Esophagus squamous epithelium (tissue), 4 donors: ENCODE measurements at regions not wholly inside any gene's neighbourhood (a gene's known extent, or its start where the extent isn't known, plus 50 kb on each side); places are given as distances from the start of the nearest gene placed in this dataset.

Experiments
- POLR2A ChIP-seq, 4 donors: fragments of 450-650 bp; IDR thresholded peaks; one replicate each; pipeline ENCODE4 v1.6.1; 2017; ENCODE audit warnings: antibody characterized with exemption in 4 of 4, mild to moderate bottlenecking in 4 of 4, moderate library complexity in 3 of 4
- TF ChIP-seq, protein P1 (sequence below), 6 experiments: fragments of 450-650 bp in 4 of 6; fragments of 200-600 bp in 2 of 6; sonication (generic) in 2 of 6; IDR thresholded peaks; one replicate each; pipeline ENCODE4 v1.5.1; 2016 to 2019; ENCODE audit warnings: antibody characterized with exemption in 6 of 6, mild to moderate bottlenecking in 4 of 6, moderate library complexity in 4 of 6

DNA sequence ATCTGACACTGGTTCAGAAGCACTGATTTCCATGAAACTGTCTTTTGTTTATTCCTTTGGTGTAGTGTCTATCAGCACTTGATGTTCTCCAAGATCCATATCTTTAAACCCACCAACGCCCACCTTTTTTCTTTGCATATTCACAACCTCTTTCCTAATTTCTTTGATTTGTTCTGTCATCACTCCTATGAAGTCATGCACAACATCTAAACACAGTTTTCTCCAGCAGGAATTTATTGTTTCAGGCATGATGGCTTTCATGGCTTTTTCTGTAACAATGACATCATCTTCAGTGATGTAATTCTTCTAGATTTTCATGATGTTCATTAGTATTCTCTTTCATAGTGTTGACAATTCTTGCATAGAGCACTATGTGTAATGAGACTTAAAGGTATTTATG, 219.6 kb upstream of the POU1F1 start:
- TF ChIP-seq, protein P1, sequence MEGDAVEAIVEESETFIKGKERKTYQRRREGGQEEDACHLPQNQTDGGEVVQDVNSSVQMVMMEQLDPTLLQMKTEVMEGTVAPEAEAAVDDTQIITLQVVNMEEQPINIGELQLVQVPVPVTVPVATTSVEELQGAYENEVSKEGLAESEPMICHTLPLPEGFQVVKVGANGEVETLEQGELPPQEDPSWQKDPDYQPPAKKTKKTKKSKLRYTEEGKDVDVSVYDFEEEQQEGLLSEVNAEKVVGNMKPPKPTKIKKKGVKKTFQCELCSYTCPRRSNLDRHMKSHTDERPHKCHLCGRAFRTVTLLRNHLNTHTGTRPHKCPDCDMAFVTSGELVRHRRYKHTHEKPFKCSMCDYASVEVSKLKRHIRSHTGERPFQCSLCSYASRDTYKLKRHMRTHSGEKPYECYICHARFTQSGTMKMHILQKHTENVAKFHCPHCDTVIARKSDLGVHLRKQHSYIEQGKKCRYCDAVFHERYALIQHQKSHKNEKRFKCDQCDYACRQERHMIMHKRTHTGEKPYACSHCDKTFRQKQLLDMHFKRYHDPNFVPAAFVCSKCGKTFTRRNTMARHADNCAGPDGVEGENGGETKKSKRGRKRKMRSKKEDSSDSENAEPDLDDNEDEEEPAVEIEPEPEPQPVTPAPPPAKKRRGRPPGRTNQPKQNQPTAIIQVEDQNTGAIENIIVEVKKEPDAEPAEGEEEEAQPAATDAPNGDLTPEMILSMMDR (IDR thresholded peaks at IDR 0.05), result no peak
- TF ChIP-seq POLR2A (IDR thresholded peaks at IDR 0.05), result no peak
